Calu3 (cell line): ENCODE measurements at regions not wholly inside any gene's neighbourhood (a gene's known extent, or its start where the extent isn't known, plus 50 kb on each side); places are given as distances from the start of the nearest gene placed in this dataset.

Experiments used
- BruUV-seq: library from RNA; stranded (reverse); fragments of 400-500 nt; replicated peaks from 2 replicates; lab custom pipeline; 2021; lab: Mats Ljungman, UMichigan
- CTCF ChIA-PET: fragments of 300-600 bp; sonication (Branson Sonifier 250); formaldehyde crosslinking; loops from one replicate; lab custom pipeline; 2022; ENCODE audit warnings: antibody characterized with exemption; lab: Charles Lee
- DNase-seq: peaks from one replicate; pipeline ENCODE4 v3.0.0; 2022
- H3K27ac Mint-ChIP-seq: one replicate; pipeline ENCODE4 v1.8.0; 2022; ENCODE audit warnings: mixed read lengths; ENCODE audit not compliant: unreplicated experiment
- H3K27me3 Mint-ChIP-seq: one replicate; pipeline ENCODE4 v1.8.0; 2022; ENCODE audit warnings: mixed read lengths; ENCODE audit not compliant: unreplicated experiment
- H3K36me3 Mint-ChIP-seq: one replicate; pipeline ENCODE4 v1.8.0; 2022; ENCODE audit warnings: mild to moderate bottlenecking, moderate library complexity, mixed read lengths; ENCODE audit not compliant: insufficient read depth, unreplicated experiment
- H3K4me1 Mint-ChIP-seq: one replicate; pipeline ENCODE4 v1.8.0; 2022; ENCODE audit warnings: mild to moderate bottlenecking, low read depth, mixed read lengths; ENCODE audit not compliant: unreplicated experiment
- H3K4me3 Mint-ChIP-seq: one replicate; pipeline ENCODE4 v1.8.0; 2022; ENCODE audit warnings: mild to moderate bottlenecking, low read depth, moderate library complexity, mixed read lengths; ENCODE audit not compliant: unreplicated experiment
- H3K9me3 Mint-ChIP-seq: one replicate; pipeline ENCODE4 v1.8.0; 2022; ENCODE audit warnings: low read depth, mixed read lengths; ENCODE audit not compliant: unreplicated experiment
- intact Hi-C: fragments of 100-400 bp; cut with micrococcal nuclease; formaldehyde crosslinking; loops from one replicate; pipeline ENCODE4 v1.10.0; 2022; ENCODE audit not compliant: unreplicated experiment
- TF ChIP-seq, protein P1 (sequence below): fragments of 200-600 bp; IDR thresholded peaks from one replicate; pipeline ENCODE4 v1.8.0; 2022; ENCODE audit warnings: antibody characterized with exemption; ENCODE audit not compliant: unreplicated experiment

- no peaks in the 10 kb centered on the region for H3K36me3 Mint-ChIP-seq
- H3K27me3 Mint-ChIP-seq = no peaks in the 10 kb centered on the region
- no peak for DNase-seq
- CTCF ChIA-PET = interaction anchor here (0.6 kb wide), 1 partner anchor 1104 kb away, joined by 3 read pairs; no protein-coding TSS in a partner anchor
- intact Hi-C loops = no loop called here
- H3K4me3 Mint-ChIP-seq = no peak overlapping the region
- TF ChIP-seq, protein P1, sequence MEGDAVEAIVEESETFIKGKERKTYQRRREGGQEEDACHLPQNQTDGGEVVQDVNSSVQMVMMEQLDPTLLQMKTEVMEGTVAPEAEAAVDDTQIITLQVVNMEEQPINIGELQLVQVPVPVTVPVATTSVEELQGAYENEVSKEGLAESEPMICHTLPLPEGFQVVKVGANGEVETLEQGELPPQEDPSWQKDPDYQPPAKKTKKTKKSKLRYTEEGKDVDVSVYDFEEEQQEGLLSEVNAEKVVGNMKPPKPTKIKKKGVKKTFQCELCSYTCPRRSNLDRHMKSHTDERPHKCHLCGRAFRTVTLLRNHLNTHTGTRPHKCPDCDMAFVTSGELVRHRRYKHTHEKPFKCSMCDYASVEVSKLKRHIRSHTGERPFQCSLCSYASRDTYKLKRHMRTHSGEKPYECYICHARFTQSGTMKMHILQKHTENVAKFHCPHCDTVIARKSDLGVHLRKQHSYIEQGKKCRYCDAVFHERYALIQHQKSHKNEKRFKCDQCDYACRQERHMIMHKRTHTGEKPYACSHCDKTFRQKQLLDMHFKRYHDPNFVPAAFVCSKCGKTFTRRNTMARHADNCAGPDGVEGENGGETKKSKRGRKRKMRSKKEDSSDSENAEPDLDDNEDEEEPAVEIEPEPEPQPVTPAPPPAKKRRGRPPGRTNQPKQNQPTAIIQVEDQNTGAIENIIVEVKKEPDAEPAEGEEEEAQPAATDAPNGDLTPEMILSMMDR = no peak
- H3K27ac Mint-ChIP-seq = no peak overlapping the region
- peaks cover 34% of the 10 kb centered on the region for H3K4me1 Mint-ChIP-seq
- no TSS peak for BruUV-seq
- no peaks in the 10 kb centered on the region for H3K9me3 Mint-ChIP-seq
These were observed 132.9 kb upstream of the IL12A start for GRCh38 chr3:159855599-159856346.

DNA sequence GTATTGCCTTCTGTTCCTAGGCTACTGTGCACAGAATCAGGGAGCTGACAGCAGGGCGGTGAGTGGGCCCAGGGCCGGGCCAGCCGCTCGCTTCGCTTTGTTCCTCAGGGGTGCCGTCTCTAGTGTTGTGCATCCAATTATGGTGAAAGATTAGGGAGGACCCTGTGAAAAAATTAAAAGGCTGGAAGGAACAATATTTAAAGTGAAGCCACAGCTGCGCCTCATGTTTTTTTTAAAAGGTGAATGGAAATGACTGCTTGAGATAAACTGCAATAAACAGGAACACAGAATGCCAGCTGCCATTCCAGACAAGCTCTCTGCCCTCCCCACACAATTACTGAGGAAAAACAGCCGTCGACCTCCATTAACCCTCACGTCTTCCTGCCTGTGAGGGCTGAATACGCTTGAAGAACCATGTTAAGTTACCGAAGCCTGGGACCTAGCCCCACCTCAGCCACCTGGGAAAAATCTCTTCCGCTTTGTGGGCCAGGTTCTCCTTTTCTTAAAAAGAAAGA is 132.0 kb upstream of the IL12A start:
- no peak for DNase-seq
- CTCF ChIA-PET = no interaction called here
- TF ChIP-seq, protein P1 = no peak
- BruUV-seq = no TSS peak
- Mint-ChIP-seq H3K4me3 (no peak overlapping the region), H3K4me1 (peaks cover 31% of the 10 kb centered on the region), H3K36me3 (no peaks in the 10 kb centered on the region), H3K9me3 (no peaks in the 10 kb centered on the region), H3K27me3 (no peaks in the 10 kb centered on the region), H3K27ac (no peak overlapping the region)
- intact Hi-C loops = no loop called here

GRCh38 chr3:159857840-159858239 is 130.8 kb upstream of the IL12A start:
- no TSS peak for BruUV-seq

GRCh38 chr3:159858650-159859049 is 130.0 kb upstream of the IL12A start:
- intact Hi-C loops = no loop called here
- DNase-seq = no peak
- Mint-ChIP-seq H3K27me3 (no peaks in the 10 kb centered on the region), H3K9me3 (no peaks in the 10 kb centered on the region), H3K27ac (no peak overlapping the region), H3K36me3 (no peaks in the 10 kb centered on the region), H3K4me3 (no peak overlapping the region), H3K4me1 (peaks cover 12% of the 10 kb centered on the region)
- BruUV-seq = no TSS peak
- TF ChIP-seq, protein P1 = no peak
- CTCF ChIA-PET = no interaction called here

More at GRCh38 chr3:159857840-159858239, 130.8 kb upstream of the IL12A start:
- CTCF ChIA-PET = no interaction called here
- DNase-seq = no peak
- TF ChIP-seq, protein P1 = no peak
- Mint-ChIP-seq H3K4me3 (no peak overlapping the region), H3K4me1 (peaks cover 20% of the 10 kb centered on the region), H3K36me3 (no peaks in the 10 kb centered on the region), H3K9me3 (no peaks in the 10 kb centered on the region), H3K27me3 (no peaks in the 10 kb centered on the region), H3K27ac (no peak overlapping the region)
- intact Hi-C loops = no loop called here
